ENCODE measurements at regions not wholly inside any gene's neighbourhood (a gene's known extent, or its start where the extent isn't known, plus 50 kb on each side); places are given as distances from the start of the nearest gene placed in this dataset.

DNA sequence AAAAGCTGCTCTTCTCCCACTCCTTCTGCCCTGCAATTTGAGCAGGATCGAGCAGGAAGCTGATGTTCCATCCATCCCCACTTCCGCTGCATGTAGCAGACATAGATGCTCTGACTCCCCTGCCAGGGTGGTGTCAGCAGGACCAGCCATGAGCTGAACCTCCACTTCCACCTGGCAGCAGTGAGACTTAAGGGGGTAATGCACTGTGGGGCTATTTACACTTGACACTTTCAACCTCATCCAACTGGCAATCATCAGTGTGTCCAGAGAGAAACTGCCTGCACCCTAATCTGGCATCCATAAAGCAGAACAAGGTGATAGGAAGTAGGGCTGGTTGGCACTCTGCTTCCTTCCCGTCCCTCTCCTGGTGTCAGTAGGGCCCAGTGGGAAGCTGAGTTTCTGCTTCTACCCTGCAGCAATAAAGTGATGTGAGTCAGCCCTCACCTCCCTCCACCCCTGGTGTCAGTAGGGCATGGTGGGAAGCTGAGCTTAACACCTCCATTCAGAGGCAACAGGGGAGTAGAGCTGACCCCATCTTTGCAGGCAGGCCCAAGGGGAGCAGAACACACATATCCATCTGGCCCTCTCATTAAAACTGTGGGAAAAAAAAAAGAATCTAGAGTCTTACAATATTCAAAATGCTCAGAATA is 272.3 kb downstream of the PTPRU start:
- TF ChIP-seq, protein P1, sequence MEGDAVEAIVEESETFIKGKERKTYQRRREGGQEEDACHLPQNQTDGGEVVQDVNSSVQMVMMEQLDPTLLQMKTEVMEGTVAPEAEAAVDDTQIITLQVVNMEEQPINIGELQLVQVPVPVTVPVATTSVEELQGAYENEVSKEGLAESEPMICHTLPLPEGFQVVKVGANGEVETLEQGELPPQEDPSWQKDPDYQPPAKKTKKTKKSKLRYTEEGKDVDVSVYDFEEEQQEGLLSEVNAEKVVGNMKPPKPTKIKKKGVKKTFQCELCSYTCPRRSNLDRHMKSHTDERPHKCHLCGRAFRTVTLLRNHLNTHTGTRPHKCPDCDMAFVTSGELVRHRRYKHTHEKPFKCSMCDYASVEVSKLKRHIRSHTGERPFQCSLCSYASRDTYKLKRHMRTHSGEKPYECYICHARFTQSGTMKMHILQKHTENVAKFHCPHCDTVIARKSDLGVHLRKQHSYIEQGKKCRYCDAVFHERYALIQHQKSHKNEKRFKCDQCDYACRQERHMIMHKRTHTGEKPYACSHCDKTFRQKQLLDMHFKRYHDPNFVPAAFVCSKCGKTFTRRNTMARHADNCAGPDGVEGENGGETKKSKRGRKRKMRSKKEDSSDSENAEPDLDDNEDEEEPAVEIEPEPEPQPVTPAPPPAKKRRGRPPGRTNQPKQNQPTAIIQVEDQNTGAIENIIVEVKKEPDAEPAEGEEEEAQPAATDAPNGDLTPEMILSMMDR (IDR thresholded peaks at IDR 0.05; ENCODE audit: insufficient read depth, missing control alignments), result no peak
- FAIRE-seq (no peak), DNase-seq (ENCODE audit: insufficient read length, low spot score) (no peak)

- DNase-seq (ENCODE audit: insufficient read length, low spot score) (no peak), FAIRE-seq (no peak)
- TF ChIP-seq, protein P1 (IDR thresholded peaks at IDR 0.05; ENCODE audit: insufficient read depth, missing control alignments), result no peak
Measured at GRCh38 chr1:29506678-29507225, 270.4 kb downstream of the PTPRU start.

DNA sequence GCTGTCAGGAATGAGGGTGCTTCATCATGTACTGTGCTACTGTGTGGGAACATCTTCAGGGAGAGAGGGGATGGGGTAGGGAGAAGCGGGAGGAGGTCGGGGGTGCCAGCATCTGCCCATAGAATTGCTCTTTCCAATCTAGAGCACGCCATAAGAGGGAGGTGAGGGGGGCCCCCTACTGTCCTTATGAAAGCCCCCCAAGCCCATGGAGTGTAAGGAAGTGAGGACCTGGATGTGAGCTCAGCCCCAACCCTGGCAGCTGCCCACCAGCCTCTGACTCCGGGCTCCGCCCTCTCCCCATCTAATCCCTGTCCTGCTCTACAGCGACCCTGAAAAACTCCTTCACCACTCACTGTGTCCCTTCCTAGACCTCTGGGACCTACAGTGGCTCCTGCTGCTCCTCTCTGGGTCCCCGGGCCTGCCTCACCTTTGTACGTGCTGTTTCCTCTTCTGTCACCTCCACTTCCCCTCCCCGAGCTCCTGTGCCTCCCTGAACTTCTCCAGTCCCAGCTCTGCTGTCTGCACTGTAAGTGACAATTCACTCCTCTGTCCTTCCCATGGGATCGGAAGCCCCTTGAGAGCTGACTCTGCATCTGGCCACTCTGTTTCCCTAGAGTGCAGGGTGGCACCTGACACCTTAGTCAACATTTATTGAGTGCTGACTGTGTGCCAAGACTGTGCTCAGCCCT is 269.4 kb downstream of the PTPRU start:
- DNase-seq (ENCODE audit: insufficient read length, low spot score), result no peak
- FAIRE-seq, result no peak
- TF ChIP-seq, protein P1 (IDR thresholded peaks at IDR 0.05; ENCODE audit: insufficient read depth, missing control alignments), result no peak

GRCh38 chr1:29504709-29505410 is 268.5 kb downstream of the PTPRU start:
- FAIRE-seq, result no peak
- TF ChIP-seq, protein P1 (IDR thresholded peaks at IDR 0.05; ENCODE audit: insufficient read depth, missing control alignments), result no peak
- DNase-seq (ENCODE audit: insufficient read length, low spot score), result no peak

- no peak for DNase-seq (ENCODE audit: insufficient read length, low spot score)
- TF ChIP-seq, protein P1 (IDR thresholded peaks at IDR 0.05; ENCODE audit: insufficient read depth, missing control alignments), result no peak
- no peak for FAIRE-seq
Measured at GRCh38 chr1:29504196-29504595, 267.9 kb downstream of the PTPRU start.

DNA sequence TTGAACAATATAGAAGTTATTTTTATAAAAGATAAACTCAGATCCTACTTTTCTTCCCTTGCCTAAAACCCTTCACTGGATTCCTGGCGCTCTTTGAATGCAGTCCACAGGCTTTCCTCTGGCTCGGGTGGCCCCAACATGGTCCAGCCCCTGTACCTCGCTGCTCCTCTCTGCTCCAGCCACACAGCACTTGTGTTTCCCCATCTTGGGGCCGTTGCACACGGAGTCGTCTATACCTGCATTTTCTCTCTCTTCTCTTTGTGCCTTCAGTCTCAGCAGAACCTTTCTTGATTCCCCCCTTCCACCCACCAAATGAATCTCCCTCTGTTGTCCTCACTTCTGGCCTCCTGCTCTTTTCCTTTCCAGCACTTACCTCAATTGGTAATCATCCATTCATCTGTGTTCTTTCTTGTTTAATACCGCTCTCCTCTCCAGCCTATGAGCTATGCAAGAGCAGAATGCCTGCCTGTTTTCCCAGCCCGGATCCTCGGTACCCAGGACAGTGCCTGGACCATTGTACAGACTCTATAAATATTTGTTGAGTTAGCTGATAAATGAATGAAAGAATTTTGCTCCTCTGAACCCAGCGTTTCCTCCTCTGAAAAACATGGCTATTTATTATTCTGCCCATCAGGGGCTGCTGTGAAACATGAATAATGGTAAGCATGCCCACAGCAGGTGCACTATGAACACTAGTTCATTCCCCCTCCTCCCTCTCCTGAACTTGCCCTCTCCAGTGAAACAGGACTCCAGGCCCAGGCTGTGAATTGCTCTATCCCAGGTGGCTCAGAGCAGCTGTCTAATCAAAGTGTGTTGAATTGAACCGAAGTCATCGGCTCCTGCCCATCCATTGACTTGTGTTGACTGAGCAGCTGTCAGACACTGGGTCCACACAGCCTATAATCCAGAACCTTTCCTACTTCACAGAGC is 266.9 kb downstream of the PTPRU start:
- no peak for FAIRE-seq
- no peak for DNase-seq (ENCODE audit: insufficient read length, low spot score)
- TF ChIP-seq, protein P1 (IDR thresholded peaks at IDR 0.05; ENCODE audit: insufficient read depth, missing control alignments), result no peak

All from D721Med (cell line).